SU-DHL-6 (cell line): ENCODE measurements at regions not wholly inside any gene's neighbourhood (a gene's known extent, or its start where the extent isn't known, plus 50 kb on each side); places are given as distances from the start of the nearest gene placed in this dataset.

Experiments
- EZH2phosphoT487 ChIP-seq: fragments of 200-600 bp; sonication (generic), shearing (Covaris generic); conservative IDR thresholded peaks from 2 replicates; pipeline ENCODE4 v1.6.1; 2018; ENCODE audit warnings: mild to moderate bottlenecking, antibody characterized with exemption, low read length, moderate library complexity, mixed read lengths
- TF ChIP-seq, protein P1 (sequence below): fragments of 200-600 bp; sonication (generic); IDR thresholded peaks from one replicate; pipeline ENCODE4 v1.5.1; 2017; ENCODE audit warnings: antibody characterized with exemption, mild to moderate bottlenecking, low read length, moderate library complexity; ENCODE audit not compliant: insufficient read depth, poor library complexity, severe bottlenecking

DNA sequence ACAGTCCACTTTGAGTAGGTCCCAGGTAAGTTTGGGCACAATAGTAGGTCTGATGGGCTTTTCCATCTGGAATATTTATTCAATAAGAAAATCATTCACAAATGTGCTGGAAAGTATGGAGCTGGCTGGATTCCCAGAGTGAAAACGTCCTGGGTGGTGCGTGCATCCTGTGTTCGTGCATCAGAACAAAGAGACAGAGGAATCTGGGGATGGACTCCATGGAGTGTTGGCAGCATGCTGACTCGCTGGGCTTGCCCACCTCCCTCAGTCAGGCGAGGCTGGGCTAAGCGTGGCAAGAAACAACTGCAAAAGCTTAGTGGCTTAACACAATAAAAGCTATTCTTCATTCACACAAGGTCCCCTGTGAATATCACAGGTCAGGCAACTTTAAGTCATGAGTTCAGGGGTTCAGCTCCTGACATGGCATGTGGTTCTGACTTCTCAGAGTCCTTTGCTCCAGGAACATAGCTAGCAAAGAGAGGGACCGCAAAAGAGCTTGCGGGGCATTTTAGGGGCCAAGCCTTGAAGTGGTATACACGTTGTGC is 151.6 kb upstream of the ZNF644 start:
- TF ChIP-seq, protein P1, sequence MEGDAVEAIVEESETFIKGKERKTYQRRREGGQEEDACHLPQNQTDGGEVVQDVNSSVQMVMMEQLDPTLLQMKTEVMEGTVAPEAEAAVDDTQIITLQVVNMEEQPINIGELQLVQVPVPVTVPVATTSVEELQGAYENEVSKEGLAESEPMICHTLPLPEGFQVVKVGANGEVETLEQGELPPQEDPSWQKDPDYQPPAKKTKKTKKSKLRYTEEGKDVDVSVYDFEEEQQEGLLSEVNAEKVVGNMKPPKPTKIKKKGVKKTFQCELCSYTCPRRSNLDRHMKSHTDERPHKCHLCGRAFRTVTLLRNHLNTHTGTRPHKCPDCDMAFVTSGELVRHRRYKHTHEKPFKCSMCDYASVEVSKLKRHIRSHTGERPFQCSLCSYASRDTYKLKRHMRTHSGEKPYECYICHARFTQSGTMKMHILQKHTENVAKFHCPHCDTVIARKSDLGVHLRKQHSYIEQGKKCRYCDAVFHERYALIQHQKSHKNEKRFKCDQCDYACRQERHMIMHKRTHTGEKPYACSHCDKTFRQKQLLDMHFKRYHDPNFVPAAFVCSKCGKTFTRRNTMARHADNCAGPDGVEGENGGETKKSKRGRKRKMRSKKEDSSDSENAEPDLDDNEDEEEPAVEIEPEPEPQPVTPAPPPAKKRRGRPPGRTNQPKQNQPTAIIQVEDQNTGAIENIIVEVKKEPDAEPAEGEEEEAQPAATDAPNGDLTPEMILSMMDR: no peak
- no peak for TF ChIP-seq EZH2phosphoT487
